GM13976 (cell line): ENCODE measurements at regions not wholly inside any gene's neighbourhood (a gene's known extent, or its start where the extent isn't known, plus 50 kb on each side); places are given as distances from the start of the nearest gene placed in this dataset.

ENCODE experiments used
- DNase-seq: peaks from one replicate; pipeline ENCODE4 v3.0.0; 2012; ENCODE audit warnings: low spot score
- in situ Hi-C: fragments of 300-500 bp; cut with MboI; formaldehyde crosslinking; loops from one replicate; pipeline ENCODE4 v1.12.0; 2022; ENCODE audit warnings: low sequenced_read_pairs, mixed read lengths, inconsistent platforms; ENCODE audit not compliant: unreplicated experiment
- TF ChIP-seq, protein P1 (sequence below): IDR thresholded peaks from 2 replicates; pipeline ENCODE4 v1.5.1; 2012; ENCODE audit warnings: borderline replicate concordance, mild to moderate bottlenecking; ENCODE audit not compliant: insufficient read depth; ENCODE audit errors: extremely low read depth, missing control alignments, control extremely low read depth

DNA sequence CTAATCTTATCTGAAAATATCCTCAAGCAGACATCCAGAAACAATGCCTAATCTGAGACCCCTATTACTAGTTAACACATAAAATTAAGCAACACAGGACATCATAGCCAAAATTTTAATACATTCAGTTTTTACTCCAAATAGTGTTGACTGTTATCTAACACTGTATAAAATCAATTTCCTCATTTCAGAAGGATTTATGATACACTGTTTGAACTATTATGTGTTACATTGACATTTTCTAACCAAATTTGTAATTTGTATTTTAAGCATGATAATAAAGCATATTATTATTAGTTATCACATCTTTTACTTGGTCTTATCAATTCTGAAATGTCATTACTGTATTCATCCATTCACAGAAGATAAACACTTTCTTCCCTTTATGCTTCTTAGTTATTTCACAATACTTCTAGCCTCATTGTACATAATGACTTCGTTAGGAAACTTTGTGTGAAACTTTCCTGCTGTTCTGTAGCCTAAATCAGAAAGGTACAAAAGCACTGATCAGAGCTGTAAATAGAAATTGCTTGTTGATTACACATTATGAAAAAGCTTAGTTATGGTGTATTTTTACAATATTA is 1248.9 kb downstream of the JRKL start:
- DNase-seq: no peak
- in situ Hi-C loops: no loop called here
- TF ChIP-seq, protein P1, sequence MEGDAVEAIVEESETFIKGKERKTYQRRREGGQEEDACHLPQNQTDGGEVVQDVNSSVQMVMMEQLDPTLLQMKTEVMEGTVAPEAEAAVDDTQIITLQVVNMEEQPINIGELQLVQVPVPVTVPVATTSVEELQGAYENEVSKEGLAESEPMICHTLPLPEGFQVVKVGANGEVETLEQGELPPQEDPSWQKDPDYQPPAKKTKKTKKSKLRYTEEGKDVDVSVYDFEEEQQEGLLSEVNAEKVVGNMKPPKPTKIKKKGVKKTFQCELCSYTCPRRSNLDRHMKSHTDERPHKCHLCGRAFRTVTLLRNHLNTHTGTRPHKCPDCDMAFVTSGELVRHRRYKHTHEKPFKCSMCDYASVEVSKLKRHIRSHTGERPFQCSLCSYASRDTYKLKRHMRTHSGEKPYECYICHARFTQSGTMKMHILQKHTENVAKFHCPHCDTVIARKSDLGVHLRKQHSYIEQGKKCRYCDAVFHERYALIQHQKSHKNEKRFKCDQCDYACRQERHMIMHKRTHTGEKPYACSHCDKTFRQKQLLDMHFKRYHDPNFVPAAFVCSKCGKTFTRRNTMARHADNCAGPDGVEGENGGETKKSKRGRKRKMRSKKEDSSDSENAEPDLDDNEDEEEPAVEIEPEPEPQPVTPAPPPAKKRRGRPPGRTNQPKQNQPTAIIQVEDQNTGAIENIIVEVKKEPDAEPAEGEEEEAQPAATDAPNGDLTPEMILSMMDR: no peak

GRCh38 chr11:97641988-97642387 is 1252.2 kb downstream of the JRKL start:
- TF ChIP-seq, protein P1: no peak
- no peak for DNase-seq
- in situ Hi-C loops: no loop called here

DNA sequence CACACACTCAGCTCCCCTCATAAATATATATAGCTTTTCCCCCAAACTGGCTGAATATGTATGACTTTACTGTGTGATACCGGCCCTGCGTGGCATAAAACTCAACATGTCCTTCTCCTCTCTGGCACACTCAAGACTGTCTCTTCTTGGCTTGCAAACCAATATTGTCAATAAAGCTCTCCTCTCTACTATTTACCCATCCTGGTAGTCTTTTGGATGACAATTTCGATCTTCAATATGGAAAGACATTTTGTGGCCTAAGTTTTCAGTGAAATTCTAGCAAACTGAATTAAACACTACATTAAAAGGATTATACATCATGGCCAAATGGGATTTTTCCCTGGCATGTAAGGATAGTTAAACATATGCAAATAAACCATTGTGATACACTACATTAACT is 1255.9 kb downstream of the JRKL start:
- TF ChIP-seq, protein P1: no peak
- no peak for DNase-seq
- in situ Hi-C loops: no loop called here

- DNase-seq: no peak
- TF ChIP-seq, protein P1: no peak
- in situ Hi-C loops: no loop called here
Measured at GRCh38 chr11:97656356-97656755, 1266.5 kb downstream of the JRKL start.

GRCh38 chr11:97657852-97658251 is 1268.0 kb downstream of the JRKL start:
- TF ChIP-seq, protein P1: no peak
- DNase-seq: no peak
- in situ Hi-C loops: no loop called here

DNA sequence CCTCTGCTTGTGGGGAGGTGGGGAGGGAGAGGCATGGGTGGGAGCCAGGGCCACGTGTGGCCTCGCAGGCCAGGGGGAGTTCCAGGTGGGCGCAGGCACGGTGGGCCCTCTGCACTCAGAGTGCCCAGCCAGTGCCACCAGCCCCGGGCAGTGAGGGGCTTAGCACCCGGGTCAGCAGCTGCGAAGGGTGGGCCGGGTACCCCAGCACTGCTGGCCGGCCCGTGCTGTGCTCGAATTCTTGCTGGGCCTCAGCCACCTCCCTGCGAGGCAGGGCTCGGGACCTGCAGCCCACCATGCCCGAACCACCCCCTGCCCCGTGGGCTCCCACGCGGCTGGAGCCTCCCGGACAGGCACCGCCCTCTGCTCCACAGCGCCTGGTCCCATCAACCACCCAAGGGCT is 1277.2 kb downstream of the JRKL start:
- in situ Hi-C loops: no loop called here

More for the DNA sequence above, 1277.2 kb downstream of the JRKL start:
- TF ChIP-seq, protein P1: no peak
- no peak for DNase-seq
